B cell (primary cell): ENCODE measurements at regions not wholly inside any gene's neighbourhood (a gene's known extent, or its start where the extent isn't known, plus 50 kb on each side); places are given as distances from the start of the nearest gene placed in this dataset.
"Not testable (repeated sequence)": the region's sequence is repeated elsewhere in the genome, so short reads cannot be mapped to it uniquely, and the experiment has no call there.

Experiments used
- ATAC-seq: fragments of 200-7000 bp; cut with Tn5 transposase; one replicate; pipeline ENCODE4 v1.10.0; 2021; ENCODE audit warnings: low read depth, mild to moderate bottlenecking, moderate number of reproducible peaks, moderate library complexity
- CTCF ChIA-PET: fragments of 350-600 bp; sonication (Branson Sonifier 250); formaldehyde crosslinking; loops from one replicate; lab custom pipeline; 2021; ENCODE audit warnings: antibody characterized with exemption, inconsistent platforms; lab: Charles Lee
- POLR2A ChIA-PET: fragments of 350-600 bp; sonication (Branson Sonifier 250); formaldehyde crosslinking; loops from one replicate; lab custom pipeline; 2021; ENCODE audit warnings: antibody characterized with exemption; lab: Charles Lee
- DNase-seq: peaks from one replicate; pipeline ENCODE4 v3.0.0; 2013
- H2AFZ ChIP-seq: 2 replicates; pipeline ENCODE4 v1.6.1; 2012; ENCODE audit warnings: mild to moderate bottlenecking, low read depth, low read length; ENCODE audit not compliant: insufficient read depth, poor library complexity, severe bottlenecking
- H3K27ac ChIP-seq, 2 donors: 1 replicate in 1 of 2; 2 replicates in 1 of 2; pipeline ENCODE4 v1.5.1; 2012 to 2013; ENCODE audit warnings: low read length in 2 of 2, mild to moderate bottlenecking in 2 of 2, moderate library complexity in 1 of 2
- H3K27me3 ChIP-seq, 4 experiments: fragments of 200-600 bp in 1 of 4; sonication (generic) in 1 of 4; replicated peaks in 1 of 4; 1 replicate in 2 of 4; 2 replicates in 2 of 4; pipeline versions ENCODE4 v1.6.1 to v1.7.0; 2013 to 2016; ENCODE audit warnings: low read length in 3 of 4, mild to moderate bottlenecking in 2 of 4, mixed read lengths in 1 of 4, moderate library complexity in 1 of 4; ENCODE audit not compliant: insufficient read depth in 4 of 4, control insufficient read depth in 3 of 4; ENCODE audit errors: control extremely low read depth in 1 of 4
- H3K36me3 ChIP-seq, 2 experiments: replicated peaks in 1 of 2; 1 replicate in 1 of 2; 2 replicates in 1 of 2; pipeline versions ENCODE4 v1.6.1 to v1.7.1; 2013; ENCODE audit warnings: low read length in 1 of 2; ENCODE audit not compliant: insufficient read depth in 2 of 2, control insufficient read depth in 1 of 2; ENCODE audit errors: control extremely low read depth in 1 of 2, extremely low read depth in 1 of 2
- H3K4me1 ChIP-seq, 2 donors: fragments of 200-600 bp in 1 of 2; sonication (generic) in 1 of 2; 1 replicate in 1 of 2; 2 replicates in 1 of 2; pipeline versions ENCODE4 v1.5.1 to v1.6.1; 2013 to 2017; ENCODE audit warnings: low read length in 2 of 2; ENCODE audit not compliant: control insufficient read depth in 2 of 2, insufficient read depth in 2 of 2
- H3K4me2 ChIP-seq: replicated peaks from 2 replicates; pipeline ENCODE3; 2012; ENCODE audit warnings: mild to moderate bottlenecking, low read depth, low read length; ENCODE audit not compliant: poor library complexity, severe bottlenecking
- H3K4me3 ChIP-seq, 5 experiments: fragments of 200-600 bp in 1 of 5; sonication (generic) in 1 of 5; 1 replicate in 3 of 5; 2 replicates in 2 of 5; pipeline versions ENCODE4 v1.5.1 to v1.7.0; 2011 to 2016; ENCODE audit warnings: low read length in 4 of 5, mild to moderate bottlenecking in 4 of 5, low read depth in 2 of 5, control low read depth in 1 of 5, moderate library complexity in 1 of 5; ENCODE audit not compliant: insufficient read depth in 1 of 5; ENCODE audit errors: control extremely low read depth in 1 of 5, extremely low read depth in 1 of 5
- H3K79me2 ChIP-seq: fragments of 200-600 bp; sonication (generic); one replicate; pipeline ENCODE4 v1.6.0; 2016; ENCODE audit warnings: low read length; ENCODE audit not compliant: control insufficient read depth, insufficient read depth
- H3K9ac ChIP-seq: fragments of 200-600 bp; sonication (generic); 2 replicates; pipeline ENCODE4 v1.6.1; 2017; ENCODE audit warnings: mild to moderate bottlenecking, low read length, moderate library complexity
- H3K9me3 ChIP-seq, 3 donors: one replicate each; pipeline versions ENCODE4 v1.6.1 to v1.7.1; 2013; ENCODE audit warnings: low read length in 2 of 3; ENCODE audit not compliant: control insufficient read depth in 2 of 3, insufficient read depth in 1 of 3; ENCODE audit errors: control extremely low read depth in 1 of 3
- H4K20me1 ChIP-seq: 2 replicates; pipeline ENCODE4 v1.6.0; 2012; ENCODE audit warnings: mild to moderate bottlenecking, low read length; ENCODE audit not compliant: insufficient read depth, control insufficient read depth, poor library complexity, severe bottlenecking
- H3K27ac Mint-ChIP-seq: one replicate; pipeline ENCODE4 v1.8.0; 2021; ENCODE audit warnings: mixed read lengths
- H3K27me3 Mint-ChIP-seq: one replicate; pipeline ENCODE4 v1.8.0; 2021; ENCODE audit warnings: mixed read lengths
- H3K4me1 Mint-ChIP-seq: one replicate; pipeline ENCODE4 v1.8.0; 2021; ENCODE audit warnings: mixed read lengths
- H3K4me3 Mint-ChIP-seq: one replicate; pipeline ENCODE4 v1.8.0; 2021; ENCODE audit warnings: mixed read lengths
- H3K9me3 Mint-ChIP-seq: one replicate; pipeline ENCODE4 v1.8.0; 2022; ENCODE audit warnings: mixed read lengths; ENCODE audit not compliant: insufficient read depth
- CTCF ChIP-seq: fragments of 200-600 bp; IDR thresholded peaks from one replicate; pipeline ENCODE4 v1.8.0; 2022; ENCODE audit warnings: antibody characterized with exemption, mild to moderate bottlenecking
- EZH2 ChIP-seq: IDR thresholded peaks from 2 replicates; pipeline ENCODE4 v1.6.1; 2012; ENCODE audit warnings: borderline replicate concordance, low read depth, mild to moderate bottlenecking, moderate library complexity, low read length; ENCODE audit not compliant: insufficient read depth, poor library complexity, severe bottlenecking
- WGBS: methylation state at CpG from one replicate; pipeline ENCODE4 v1.1.5; 2013; ENCODE audit warnings: missing lambda C conversion rate; ENCODE audit not compliant: insufficient coverage; 5-methylcytosine and 5-hydroxymethylcytosine counted together
- intact Hi-C: fragments of 100-400 bp; cut with micrococcal nuclease; formaldehyde crosslinking; loops from one replicate; pipeline ENCODE4 v1.10.0; 2022

- Histone ChIP-seq H4K20me1 (no peaks in the 10 kb centered on the region), H3K4me2 (no peak overlapping the region), H3K9ac (no peak overlapping the region), H3K9me3 (no peaks in the 10 kb centered on the region), H2AFZ (no peak overlapping the region), H3K4me1 (no peaks in the 10 kb centered on the region), H3K4me3 (no peak overlapping the region), H3K27me3 (peaks cover 0 to 3% (median 0%) of the 10 kb centered on the region in 4 experiments), H3K27ac (no peak overlapping the region), H3K36me3 (no peaks in the 10 kb centered on the region), H3K79me2 (no peaks in the 10 kb centered on the region)
- no CpG with 5 or more reads among the region's 3 CpGs for WGBS
- no peak for TF ChIP-seq CTCF
- no peak for TF ChIP-seq EZH2
- ATAC-seq (no peak), DNase-seq (no peak)
- POLR2A ChIA-PET, result no interaction called here
- intact Hi-C loops, result no loop called here
- H3K4me3 Mint-ChIP-seq, result no peak overlapping the region
- no peaks in the 10 kb centered on the region for H3K4me1 Mint-ChIP-seq
- CTCF ChIA-PET, result no interaction called here
- H3K27ac Mint-ChIP-seq, result no peak overlapping the region
- H3K9me3 Mint-ChIP-seq, result no peaks in the 10 kb centered on the region
- H3K27me3 Mint-ChIP-seq, result peaks cover 24% of the 10 kb centered on the region
Observed at GRCh38 chr15:68495981-68496705, 64.2 kb upstream of the ITGA11 start.

GRCh38 chr15:68496751-68497150 lies 64.8 kb upstream of the ITGA11 start:
- CTCF ChIA-PET, result interaction anchor here (1.7 kb wide), 1 partner anchor 31 kb away, joined by 4 read pairs; no protein-coding TSS in a partner anchor
- H3K4me2 ChIP-seq, POLR2A ChIA-PET, H3K4me1 ChIP-seq, H3K27me3 ChIP-seq, H4K20me1 ChIP-seq, ATAC-seq, DNase-seq, H3K9me3 ChIP-seq, H3K9ac ChIP-seq, H3K36me3 ChIP-seq, H3K27ac Mint-ChIP-seq, H3K4me3 ChIP-seq, H3K79me2 ChIP-seq, H2AFZ ChIP-seq, H3K9me3 Mint-ChIP-seq, intact Hi-C loops, H3K4me3 Mint-ChIP-seq, H3K4me1 Mint-ChIP-seq, H3K27ac ChIP-seq: not testable (repeated sequence)
- 89% methylated on average over 1 of the region's 3 CpGs for WGBS
- peaks cover 27% of the 10 kb centered on the region for H3K27me3 Mint-ChIP-seq
